ENCODE measurements at regions not wholly inside any gene's neighbourhood (a gene's known extent, or its start where the extent isn't known, plus 50 kb on each side); places are given as distances from the start of the nearest gene placed in this dataset.

DNA sequence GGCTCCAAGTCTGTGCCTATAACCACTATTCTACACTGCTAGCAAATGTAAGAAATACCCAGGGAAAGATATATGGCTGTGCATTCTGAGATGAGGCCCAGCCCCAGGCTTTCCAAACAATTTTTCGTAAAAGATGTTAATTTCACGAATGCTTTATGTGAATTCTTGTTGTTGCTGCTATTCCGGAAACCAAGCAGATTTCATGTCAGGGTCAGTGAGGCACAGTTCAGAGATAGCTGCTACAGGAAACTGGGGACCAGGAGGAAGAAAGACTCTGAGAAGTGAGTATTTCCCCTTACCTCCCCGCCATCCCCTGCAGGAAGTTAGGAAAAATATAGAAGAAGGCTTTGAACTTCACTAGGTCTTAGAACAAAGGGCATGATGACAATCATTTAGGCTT lies 84.7 kb upstream of the TP53I11 start:
- TF ChIP-seq, protein P1, sequence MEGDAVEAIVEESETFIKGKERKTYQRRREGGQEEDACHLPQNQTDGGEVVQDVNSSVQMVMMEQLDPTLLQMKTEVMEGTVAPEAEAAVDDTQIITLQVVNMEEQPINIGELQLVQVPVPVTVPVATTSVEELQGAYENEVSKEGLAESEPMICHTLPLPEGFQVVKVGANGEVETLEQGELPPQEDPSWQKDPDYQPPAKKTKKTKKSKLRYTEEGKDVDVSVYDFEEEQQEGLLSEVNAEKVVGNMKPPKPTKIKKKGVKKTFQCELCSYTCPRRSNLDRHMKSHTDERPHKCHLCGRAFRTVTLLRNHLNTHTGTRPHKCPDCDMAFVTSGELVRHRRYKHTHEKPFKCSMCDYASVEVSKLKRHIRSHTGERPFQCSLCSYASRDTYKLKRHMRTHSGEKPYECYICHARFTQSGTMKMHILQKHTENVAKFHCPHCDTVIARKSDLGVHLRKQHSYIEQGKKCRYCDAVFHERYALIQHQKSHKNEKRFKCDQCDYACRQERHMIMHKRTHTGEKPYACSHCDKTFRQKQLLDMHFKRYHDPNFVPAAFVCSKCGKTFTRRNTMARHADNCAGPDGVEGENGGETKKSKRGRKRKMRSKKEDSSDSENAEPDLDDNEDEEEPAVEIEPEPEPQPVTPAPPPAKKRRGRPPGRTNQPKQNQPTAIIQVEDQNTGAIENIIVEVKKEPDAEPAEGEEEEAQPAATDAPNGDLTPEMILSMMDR (IDR thresholded peaks at IDR 0.05): no peak
- TF ChIP-seq, protein P2, sequence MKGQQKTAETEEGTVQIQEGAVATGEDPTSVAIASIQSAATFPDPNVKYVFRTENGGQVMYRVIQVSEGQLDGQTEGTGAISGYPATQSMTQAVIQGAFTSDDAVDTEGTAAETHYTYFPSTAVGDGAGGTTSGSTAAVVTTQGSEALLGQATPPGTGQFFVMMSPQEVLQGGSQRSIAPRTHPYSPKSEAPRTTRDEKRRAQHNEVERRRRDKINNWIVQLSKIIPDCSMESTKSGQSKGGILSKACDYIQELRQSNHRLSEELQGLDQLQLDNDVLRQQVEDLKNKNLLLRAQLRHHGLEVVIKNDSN (IDR thresholded peaks at IDR 0.05; ENCODE audit: borderline replicate concordance, low read depth): no peak
- TF ChIP-seq TAF1 (IDR thresholded peaks at IDR 0.05; ENCODE audit: borderline replicate concordance, low read depth, low read length) (no peak), GABPA (IDR thresholded peaks at IDR 0.05; ENCODE audit: low read depth) (no peak), MEF2A (IDR thresholded peaks at IDR 0.05; ENCODE audit: borderline replicate concordance, low read depth) (no peak), NFIC (IDR thresholded peaks at IDR 0.05; ENCODE audit: borderline replicate concordance) (no peak), POLR2AphosphoS5 (IDR thresholded peaks at IDR 0.05; ENCODE audit: low read depth, low read length) (no peak)

Data from SK-N-SH (cell line).